Cardiac fibroblast (primary cell): ENCODE measurements at regions not wholly inside any gene's neighbourhood (a gene's known extent, or its start where the extent isn't known, plus 50 kb on each side); places are given as distances from the start of the nearest gene placed in this dataset.

Experiments
- DNase-seq, 2 donors: peaks; one replicate each; pipeline versions ENCODE4 v3.0.0 to v3.0.0-alpha.2; 2010; ENCODE audit warnings: low read depth in 2 of 2
- H3K4me3 ChIP-seq, 2 donors: replicated peaks in 1 of 2; 1 replicate in 1 of 2; 2 replicates in 1 of 2; pipeline ENCODE4 v1.5.1; 2011; ENCODE audit warnings: low read depth in 2 of 2, low read length in 2 of 2, mild to moderate bottlenecking in 2 of 2, moderate library complexity in 1 of 2
- TF ChIP-seq, protein P1 (sequence below): IDR thresholded peaks from one replicate; pipeline ENCODE4 v1.5.1; 2011; ENCODE audit warnings: low read depth, mild to moderate bottlenecking, low read length, inconsistent platforms

DNA sequence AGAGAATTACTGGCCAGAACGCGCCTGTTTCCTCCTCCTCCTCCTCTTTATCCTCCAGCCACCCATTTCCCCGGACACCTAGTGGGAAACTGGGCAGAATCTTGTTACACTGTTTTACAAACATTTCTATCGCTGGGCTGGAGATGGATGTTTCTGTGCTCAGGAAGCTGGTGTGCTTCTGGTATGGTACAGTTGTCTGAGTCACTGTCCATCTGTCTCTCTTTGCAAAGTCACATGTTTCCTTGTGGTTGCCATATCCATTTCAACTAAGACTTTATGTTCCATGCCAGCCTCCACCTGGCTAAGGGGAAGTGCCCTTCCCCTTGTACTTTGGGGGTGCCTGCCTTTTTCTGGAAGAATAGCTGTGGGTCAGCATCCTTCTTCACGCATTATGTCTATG lies 52.9 kb upstream of the SLC22A16 start:
- H3K4me3 ChIP-seq: no peak overlapping the region
- TF ChIP-seq, protein P1, sequence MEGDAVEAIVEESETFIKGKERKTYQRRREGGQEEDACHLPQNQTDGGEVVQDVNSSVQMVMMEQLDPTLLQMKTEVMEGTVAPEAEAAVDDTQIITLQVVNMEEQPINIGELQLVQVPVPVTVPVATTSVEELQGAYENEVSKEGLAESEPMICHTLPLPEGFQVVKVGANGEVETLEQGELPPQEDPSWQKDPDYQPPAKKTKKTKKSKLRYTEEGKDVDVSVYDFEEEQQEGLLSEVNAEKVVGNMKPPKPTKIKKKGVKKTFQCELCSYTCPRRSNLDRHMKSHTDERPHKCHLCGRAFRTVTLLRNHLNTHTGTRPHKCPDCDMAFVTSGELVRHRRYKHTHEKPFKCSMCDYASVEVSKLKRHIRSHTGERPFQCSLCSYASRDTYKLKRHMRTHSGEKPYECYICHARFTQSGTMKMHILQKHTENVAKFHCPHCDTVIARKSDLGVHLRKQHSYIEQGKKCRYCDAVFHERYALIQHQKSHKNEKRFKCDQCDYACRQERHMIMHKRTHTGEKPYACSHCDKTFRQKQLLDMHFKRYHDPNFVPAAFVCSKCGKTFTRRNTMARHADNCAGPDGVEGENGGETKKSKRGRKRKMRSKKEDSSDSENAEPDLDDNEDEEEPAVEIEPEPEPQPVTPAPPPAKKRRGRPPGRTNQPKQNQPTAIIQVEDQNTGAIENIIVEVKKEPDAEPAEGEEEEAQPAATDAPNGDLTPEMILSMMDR: no peak
- peak; percentile 52 to 87 for DNase-seq

DNA sequence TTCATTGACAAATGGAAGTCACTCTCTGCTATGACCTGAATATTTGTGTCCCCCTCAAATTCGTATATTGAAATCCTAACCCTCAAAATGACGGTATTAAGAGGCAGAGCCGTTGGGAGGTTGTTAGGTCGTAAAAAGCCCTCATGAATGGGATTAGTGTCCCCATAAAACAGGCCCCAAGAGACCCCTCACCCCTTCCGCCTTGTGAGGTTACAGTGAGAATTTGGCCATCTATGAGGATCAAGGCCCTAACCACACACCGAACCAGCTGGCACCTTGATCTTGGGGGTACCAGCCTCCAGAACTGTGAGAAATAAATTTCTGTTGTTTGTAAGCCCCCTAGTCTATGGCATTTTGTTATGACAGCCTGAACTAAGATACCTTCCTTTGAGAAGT lies 52.5 kb upstream of the SLC22A16 start:
- TF ChIP-seq, protein P1: no peak
- H3K4me3 ChIP-seq: no peak overlapping the region
- no peak for DNase-seq

GRCh38 chr6:110528101-110528929 lies 51.9 kb upstream of the SLC22A16 start:
- no peak overlapping the region for H3K4me3 ChIP-seq
- TF ChIP-seq, protein P1: peak; percentile 66
- peak; percentile 82 to 94 for DNase-seq

DNA sequence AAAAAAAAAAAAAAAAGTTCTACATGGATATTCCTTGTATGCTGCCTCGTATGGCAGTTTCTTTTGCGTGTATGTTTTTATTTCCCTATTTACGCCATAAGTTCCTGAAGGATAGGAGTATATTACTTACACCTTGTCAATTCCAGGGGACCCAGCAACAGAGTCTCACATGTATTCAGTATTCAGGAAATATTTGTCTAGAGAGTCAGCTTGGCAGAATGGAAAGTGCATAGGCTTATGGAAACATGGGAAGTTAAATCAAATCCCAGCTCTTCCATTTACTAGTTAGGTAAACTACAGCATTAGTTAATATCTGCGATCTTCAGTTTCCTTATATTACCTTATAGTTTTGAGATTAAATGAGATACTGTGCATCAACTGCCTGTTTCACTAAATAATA lies 51.1 kb upstream of the SLC22A16 start:
- no peak overlapping the region for H3K4me3 ChIP-seq
- TF ChIP-seq, protein P1: no peak
- DNase-seq: no peak

- TF ChIP-seq, protein P1: no peak
- no peak for DNase-seq
- no peak overlapping the region for H3K4me3 ChIP-seq
Measured at GRCh38 chr6:110526726-110527125, 50.3 kb upstream of the SLC22A16 start.
